GM12878 (cell line): ENCODE measurements at regions not wholly inside any gene's neighbourhood (a gene's known extent, or its start where the extent isn't known, plus 50 kb on each side); places are given as distances from the start of the nearest gene placed in this dataset.

Source experiments
- ATAC-seq: fragments of 200-7000 bp; cut with Tn5 transposase; 3 replicates; pipeline ENCODE4 v1.9.1; 2020; ENCODE audit warnings: mild to moderate bottlenecking, moderate library complexity
- BruUV-seq: library from RNA; stranded (reverse); fragments of 400-500 nt; replicated peaks from 2 replicates; lab custom pipeline; 2021; lab: Mats Ljungman, UMichigan
- CTCF ChIA-PET: fragments of 300-600 bp; sonication (Branson Sonifier 250); formaldehyde crosslinking; extraction: SDS; loops from one replicate; lab custom pipeline; 2021; ENCODE audit warnings: inconsistent platforms; lab: Yijun Ruan, JAX
- POLR2A ChIA-PET: fragments of 350-600 bp; formaldehyde crosslinking; extraction: SDS; loops from one replicate; lab custom pipeline; 2021; ENCODE audit warnings: inconsistent platforms; lab: Charles Lee
- RAD21 ChIA-PET: fragments of 300-600 bp; sonication (Branson Sonifier 250); formaldehyde crosslinking; loops from one replicate; lab custom pipeline; 2023; ENCODE audit warnings: antibody characterized with exemption; ENCODE audit not compliant: unreplicated experiment; lab: Charles Lee
- SMC1A ChIA-PET: fragments of 300-600 bp; sonication (Branson Sonifier 250); formaldehyde crosslinking; loops from one replicate; lab custom pipeline; 2023; ENCODE audit not compliant: unreplicated experiment, uncharacterized antibody; lab: Charles Lee
- DNase-seq: peaks from one replicate; pipeline ENCODE4 v3.0.0-alpha.2; 2011; ENCODE audit warnings: low read depth, low spot score
- FAIRE-seq: peaks from 3 replicates; lab custom pipeline; 2011; peaks lifted over from hg19 to GRCh38; lab: Jason Lieb, UNC
- H2AFZ ChIP-seq: 2 replicates; pipeline ENCODE4 v1.6.0; 2011; ENCODE audit warnings: low read depth, low read length, control low read depth; ENCODE audit not compliant: control insufficient read depth
- H3K27ac ChIP-seq: 2 replicates; pipeline ENCODE4 v1.5.1; 2011; ENCODE audit warnings: control low read depth; ENCODE audit not compliant: control insufficient read depth, insufficient read depth
- H3K27me3 ChIP-seq, 2 experiments: replicated peaks in 1 of 2; 2 replicates each; pipeline versions ENCODE4 v1.6.0 to v1.6.1; 2011; ENCODE audit warnings: low read length in 1 of 2; ENCODE audit not compliant: control insufficient read depth in 2 of 2, insufficient read depth in 2 of 2
- H3K36me3 ChIP-seq, 2 experiments: 2 replicates each; pipeline ENCODE4 v1.5.1; 2011; ENCODE audit warnings: low read length in 1 of 2; ENCODE audit not compliant: control insufficient read depth in 2 of 2, insufficient read depth in 2 of 2
- H3K4me1 ChIP-seq: 2 replicates; pipeline ENCODE4 v1.6.1; 2011; ENCODE audit warnings: mild to moderate bottlenecking, low read length, moderate library complexity, mixed read lengths; ENCODE audit not compliant: control insufficient read depth, insufficient read depth
- H3K4me2 ChIP-seq: 2 replicates; pipeline ENCODE4 v1.6.0; 2011; ENCODE audit warnings: control low read depth; ENCODE audit not compliant: control insufficient read depth, insufficient read depth
- H3K4me3 ChIP-seq: fragments of 200-600 bp; sonication (generic); 2 replicates; pipeline ENCODE4 v1.5.1; 2016
- H3K79me2 ChIP-seq: 2 replicates; pipeline ENCODE4 v1.6.0; 2011; ENCODE audit warnings: low read length; ENCODE audit not compliant: control insufficient read depth, insufficient read depth
- H3K9ac ChIP-seq: 2 replicates; pipeline ENCODE4 v1.8.0; 2011; ENCODE audit warnings: low read length, control low read depth, mixed read lengths; ENCODE audit not compliant: control insufficient read depth, insufficient read depth
- H3K9me3 ChIP-seq: replicated peaks from 3 replicates; pipeline ENCODE4 v1.5.1; 2011; ENCODE audit warnings: mild to moderate bottlenecking, low read length; ENCODE audit not compliant: control insufficient read depth, insufficient read depth
- H4K20me1 ChIP-seq: 2 replicates; pipeline ENCODE4 v1.6.0; 2011; ENCODE audit not compliant: control insufficient read depth, insufficient read depth
- CHD1 ChIP-seq: IDR thresholded peaks from 2 replicates; pipeline ENCODE4 v1.6.1; 2012; ENCODE audit warnings: low read depth, low read length, improper control_type of control experiment
- CREM ChIP-seq: IDR thresholded peaks from 2 replicates; pipeline ENCODE4 v1.6.1; 2014; ENCODE audit warnings: antibody characterized with exemption, low read depth
- E2F4 ChIP-seq: IDR thresholded peaks from 2 replicates; pipeline ENCODE4 v1.6.1; 2012; ENCODE audit warnings: low read depth, low read length, improper control_type of control experiment
- ETV6 ChIP-seq, 2 experiments: fragments of 450-650 bp in 1 of 2; IDR thresholded peaks in 1 of 2; conservative IDR thresholded peaks in 1 of 2; 2 replicates each; pipeline ENCODE4 v1.6.1; 2014; ENCODE audit warnings: antibody characterized with exemption in 1 of 2, borderline replicate concordance in 1 of 2, low read depth in 1 of 2, mild to moderate bottlenecking in 1 of 2, moderate library complexity in 1 of 2
- EZH2 ChIP-seq: IDR thresholded peaks from 2 replicates; pipeline ENCODE4 v1.6.1; 2012; ENCODE audit warnings: low read depth, mild to moderate bottlenecking, control low read depth, inconsistent platforms, low read length, borderline replicate concordance; ENCODE audit not compliant: control insufficient read depth
- IKZF1 ChIP-seq: fragments of 450-650 bp; conservative IDR thresholded peaks from 2 replicates; pipeline ENCODE4 v1.6.1; 2017; ENCODE audit warnings: antibody characterized with exemption, mild to moderate bottlenecking
- MLLT1 ChIP-seq: fragments of 450-650 bp; IDR thresholded peaks from 2 replicates; pipeline ENCODE4 v1.6.1; 2016; ENCODE audit warnings: mild to moderate bottlenecking
- MYC ChIP-seq: IDR thresholded peaks from 2 replicates; pipeline ENCODE4 v1.6.1; 2011; ENCODE audit warnings: mild to moderate bottlenecking, low read length, moderate library complexity, inconsistent platforms; ENCODE audit not compliant: insufficient read depth, insufficient replicate concordance, insufficient read length, severe bottlenecking
- NR2C1 ChIP-seq: fragments of 450-650 bp; IDR thresholded peaks from 2 replicates; pipeline ENCODE4 v1.6.1; 2017; ENCODE audit warnings: antibody characterized with exemption, mild to moderate bottlenecking, moderate library complexity
- NRF1 ChIP-seq: conservative IDR thresholded peaks from 2 replicates; pipeline ENCODE4 v1.6.1; 2011; ENCODE audit warnings: mild to moderate bottlenecking, low read depth, low read length, improper control_type of control experiment
- TAF1 ChIP-seq: IDR thresholded peaks from 2 replicates; pipeline ENCODE4 v1.6.1; 2011; ENCODE audit warnings: mild to moderate bottlenecking, low read depth, low read length, borderline replicate concordance
- ZBTB4 ChIP-seq: fragments of 450-650 bp; formaldehyde crosslinking; IDR thresholded peaks from 2 replicates; pipeline ENCODE4 v1.4.0; 2022; ENCODE audit warnings: mild to moderate bottlenecking, moderate library complexity
- ZZZ3 ChIP-seq: IDR thresholded peaks from 2 replicates; pipeline ENCODE4 v1.6.1; 2011; ENCODE audit warnings: low read depth; ENCODE audit not compliant: control insufficient read depth, insufficient read length
- WGBS: methylation state at CpG from one replicate; pipeline ENCODE4 v1.1.6; 2016; ENCODE audit warnings: low lambda C conversion rate; ENCODE audit not compliant: insufficient replicate concordance, insufficient coverage; ENCODE audit errors: missing lambda C conversion rate; 5-methylcytosine and 5-hydroxymethylcytosine counted together
- in situ Hi-C: fragments of 300-500 bp; cut with MboI; formaldehyde crosslinking; loops from 9 replicates; pipeline ENCODE4 v1.14.3; 2018; ENCODE audit warnings: mixed read lengths
- intact Hi-C: fragments of 100-400 bp; cut with micrococcal nuclease; formaldehyde crosslinking; loops from one replicate; pipeline ENCODE4 v1.14.2; 2022; ENCODE audit not compliant: unreplicated experiment

- Histone ChIP-seq H3K36me3 (no peaks in the 10 kb centered on the region), H3K27ac (no peak overlapping the region), H4K20me1 (no peaks in the 10 kb centered on the region), H2AFZ (no peak overlapping the region), H3K4me1 (no peaks in the 10 kb centered on the region), H3K4me3 (no peak overlapping the region), H3K4me2 (no peak overlapping the region), H3K9ac (no peak overlapping the region), H3K9me3 (no peaks in the 10 kb centered on the region), H3K79me2 (no peaks in the 10 kb centered on the region), H3K27me3 (no peaks in the 10 kb centered on the region)
- in situ Hi-C loops (no loop called here), intact Hi-C loops (no loop called here)
- RAD21 ChIA-PET, result no interaction called here
- DNase-seq, result no peak
- 0% methylated on average over 3 of the region's 3 CpGs for WGBS
- no TSS peak for BruUV-seq
- SMC1A ChIA-PET, result no interaction called here
- no peak for ATAC-seq
- CTCF ChIA-PET, result no interaction called here
- no peak for TF ChIP-seq MYC
- no peak for TF ChIP-seq MLLT1
- no peak for TF ChIP-seq NRF1
- TF ChIP-seq EZH2, result no peak
- TF ChIP-seq IKZF1, result no peak
- TF ChIP-seq TAF1, result no peak
- TF ChIP-seq ZBTB4, result no peak
- no peak for TF ChIP-seq ZZZ3
- TF ChIP-seq CREM, result no peak
- TF ChIP-seq E2F4, result no peak
- TF ChIP-seq NR2C1, result no peak
- TF ChIP-seq ETV6 (conservative IDR thresholded peaks at IDR 0.05 in 1 of 2, IDR thresholded peaks at IDR 0.05 in 1 of 2; ENCODE audit: borderline replicate concordance in 1 of 2, low read depth in 1 of 2), result no peak
- TF ChIP-seq CHD1, result no peak
- POLR2A ChIA-PET, result interaction anchor here (0.5 kb wide), 1 partner anchor 821 kb away, joined by 3 read pairs; no protein-coding TSS in a partner anchor
- no peak for FAIRE-seq
Measured at GRCh38 chr13:89267734-89268133, 1596.6 kb downstream of the SLITRK5 start.
